HG03039 (cell line): ENCODE measurements at regions not wholly inside any gene's neighbourhood (a gene's known extent, or its start where the extent isn't known, plus 50 kb on each side); places are given as distances from the start of the nearest gene placed in this dataset.
A peak's percentile ranks its signal among the peaks of the same experiment; 100 is the strongest.

ENCODE experiments used
- ATAC-seq: cut with Tn5 transposase; IDR thresholded peaks from one replicate; pipeline ENCODE4 v1.9.1; 2021; ENCODE audit warnings: mild to moderate bottlenecking, moderate library complexity; ENCODE audit not compliant: unreplicated experiment

DNA sequence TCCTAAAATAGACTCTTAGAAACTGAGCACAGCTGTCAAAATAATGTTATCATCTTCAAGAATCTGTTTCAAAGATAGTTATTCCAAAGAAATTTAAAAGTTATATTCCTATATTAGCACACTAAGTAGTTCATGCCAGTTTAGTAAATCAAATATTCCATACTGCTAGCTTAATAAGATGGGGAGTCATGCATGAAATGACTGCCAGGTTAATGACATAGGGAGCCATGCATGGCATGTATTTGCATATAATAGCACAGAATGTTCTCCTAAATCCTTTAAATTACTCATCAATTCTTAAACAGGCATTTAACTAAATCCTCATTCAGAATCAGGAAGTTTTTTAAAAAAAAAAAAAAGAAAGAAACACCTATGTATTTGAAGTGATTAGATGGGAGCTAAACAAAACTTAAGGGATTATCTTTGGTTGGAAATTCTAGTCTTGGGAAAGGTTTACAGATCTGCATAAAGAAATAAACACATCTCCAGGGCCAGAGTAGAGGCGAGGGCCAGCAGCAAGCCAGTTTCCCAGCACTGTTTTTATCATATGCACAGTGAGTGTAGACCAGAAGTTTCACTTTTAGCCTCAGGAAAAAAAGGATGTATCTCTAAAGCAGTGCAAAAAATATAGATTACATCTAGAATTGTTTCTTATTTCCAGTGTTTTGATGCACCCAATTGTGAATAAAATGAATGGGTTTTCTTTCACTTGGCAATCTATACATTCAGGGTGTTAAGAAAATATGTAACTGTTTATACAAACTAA lies 366.4 kb upstream of the AGTR1 start:
- no peak for ATAC-seq

DNA sequence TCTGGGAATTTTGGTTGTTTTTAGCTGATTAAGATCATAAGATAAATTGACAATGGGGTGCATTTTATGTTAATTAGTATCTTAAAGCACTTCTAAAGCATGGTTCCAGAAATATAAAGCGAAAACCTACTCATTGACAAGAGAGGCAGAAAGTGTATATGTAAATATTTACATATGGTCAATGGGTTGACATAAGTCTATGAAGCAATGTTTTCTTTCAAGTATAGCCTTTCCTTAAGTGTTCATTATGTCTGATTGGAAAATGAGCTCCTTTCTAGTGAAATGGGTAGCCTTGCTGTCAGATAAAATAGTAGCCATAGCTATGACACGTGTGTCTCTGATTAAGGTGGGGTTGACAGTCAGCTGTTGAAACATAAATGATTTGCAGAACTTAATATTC lies 365.2 kb upstream of the AGTR1 start:
- no peak for ATAC-seq

GRCh38 chr3:148333091-148333490 lies 364.6 kb upstream of the AGTR1 start:
- no peak for ATAC-seq

DNA sequence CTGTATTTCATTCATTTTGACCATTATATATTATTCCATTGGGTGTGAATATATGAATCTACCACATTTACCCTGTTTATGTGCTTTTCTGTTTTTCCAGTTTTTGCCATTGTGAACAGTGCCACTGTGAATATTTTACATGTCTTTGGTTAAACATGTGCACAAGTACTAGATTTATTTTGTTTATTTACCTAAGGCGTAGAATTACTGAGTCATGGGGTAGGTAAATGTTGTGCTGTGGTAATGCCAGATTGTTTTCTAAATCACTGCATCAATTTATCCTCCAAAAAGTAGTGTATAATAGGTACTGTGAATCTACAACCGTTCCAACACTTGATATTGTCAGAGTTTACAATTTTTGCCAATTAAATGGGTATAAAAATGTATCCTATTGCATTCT lies 362.1 kb upstream of the AGTR1 start:
- no peak for ATAC-seq

DNA sequence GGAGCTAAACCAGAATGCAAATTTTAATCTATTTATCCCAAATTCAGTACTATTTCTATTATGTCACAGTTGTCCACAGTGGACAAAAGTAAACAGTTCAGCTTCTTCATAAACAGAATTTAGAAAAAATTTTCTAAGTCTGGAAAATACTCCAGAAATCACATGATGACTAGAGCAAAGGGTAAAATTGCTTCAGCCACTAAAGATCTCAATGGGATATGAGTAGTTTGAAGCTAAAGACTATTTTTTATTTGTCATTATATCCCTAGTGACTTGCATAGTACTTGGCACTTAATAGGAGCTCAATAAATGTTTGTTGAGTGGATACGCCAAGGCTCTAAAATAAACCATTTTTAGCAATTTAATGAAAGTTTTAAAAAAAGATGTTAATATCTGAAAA lies 354.3 kb upstream of the AGTR1 start:
- ATAC-seq: no peak

- no peak for ATAC-seq
These were observed 353.2 kb upstream of the AGTR1 start for GRCh38 chr3:148344521-148344920.

DNA sequence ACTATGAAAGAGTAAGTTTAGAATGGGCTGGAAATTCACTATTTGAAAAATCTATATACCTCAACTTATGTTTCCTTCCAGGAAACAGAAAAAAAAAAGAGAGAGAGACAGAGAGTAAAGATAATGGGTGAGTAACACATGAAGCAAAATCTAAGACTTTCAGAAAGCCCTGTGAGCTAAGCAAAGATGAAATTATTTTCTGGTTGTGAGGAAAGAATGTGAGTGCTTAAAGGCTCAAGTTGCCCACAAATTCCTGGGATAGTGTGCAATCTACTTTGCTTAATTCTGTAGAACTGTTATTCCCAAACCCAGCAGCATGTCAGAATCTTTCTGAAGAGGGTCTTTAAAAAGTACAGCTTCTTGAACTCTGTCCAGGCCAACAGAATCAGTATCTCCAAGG lies 337.7 kb upstream of the AGTR1 start:
- ATAC-seq: no peak

GRCh38 chr3:148366743-148367410 lies 330.8 kb upstream of the AGTR1 start:
- ATAC-seq: no peak

- ATAC-seq: no peak
These were observed 329.9 kb upstream of the AGTR1 start for GRCh38 chr3:148367756-148368155.

DNA sequence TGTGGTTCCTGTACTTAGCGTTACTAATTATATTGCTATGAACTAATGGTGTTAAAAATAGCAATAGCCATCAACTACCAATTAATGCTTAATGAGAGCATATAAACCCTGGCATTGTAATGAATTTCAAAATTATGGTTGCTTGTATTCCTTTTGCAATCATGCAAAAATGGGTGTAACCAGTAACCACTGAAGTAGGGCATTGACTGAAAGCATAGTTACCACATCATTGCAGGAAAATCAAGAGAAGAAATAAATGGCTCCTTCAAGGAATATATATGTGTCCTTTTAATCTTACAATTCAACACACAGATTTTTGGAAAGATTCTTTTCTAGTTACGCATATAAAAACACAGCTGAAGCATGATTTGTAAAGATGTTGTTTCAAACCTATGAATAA lies 328.3 kb upstream of the AGTR1 start:
- ATAC-seq: no peak

DNA sequence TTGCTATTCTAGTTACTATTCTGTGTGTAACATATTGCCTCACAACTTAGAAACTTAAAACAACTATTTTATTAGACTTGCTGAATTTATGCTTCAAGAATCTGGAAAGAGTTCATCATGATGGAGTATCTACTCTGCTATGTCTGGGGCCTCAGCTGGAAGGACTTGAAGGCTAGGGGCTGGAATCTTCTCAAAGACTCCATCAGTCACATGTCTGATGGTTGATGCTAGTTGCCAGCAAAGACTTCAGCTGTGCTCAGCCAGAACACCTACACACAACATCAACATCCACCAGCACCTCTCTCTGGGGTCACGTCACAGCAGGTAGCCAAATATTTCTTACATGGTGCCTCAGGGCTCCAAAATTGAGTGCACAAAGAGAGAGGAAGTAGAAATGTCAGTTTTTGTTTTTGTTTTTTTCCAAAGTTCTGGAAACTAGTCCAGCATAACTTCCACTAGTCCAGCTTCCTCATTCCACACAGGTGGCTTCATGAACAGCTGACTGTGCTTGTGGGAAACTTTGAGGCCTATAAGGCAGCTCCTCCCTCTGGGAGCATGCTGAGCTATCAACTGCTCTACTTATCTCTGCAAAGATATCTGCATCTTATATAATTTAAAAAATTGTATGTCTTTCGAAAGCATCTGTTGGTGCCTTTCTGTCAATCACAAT lies 325.4 kb upstream of the AGTR1 start:
- ATAC-seq: no peak

DNA sequence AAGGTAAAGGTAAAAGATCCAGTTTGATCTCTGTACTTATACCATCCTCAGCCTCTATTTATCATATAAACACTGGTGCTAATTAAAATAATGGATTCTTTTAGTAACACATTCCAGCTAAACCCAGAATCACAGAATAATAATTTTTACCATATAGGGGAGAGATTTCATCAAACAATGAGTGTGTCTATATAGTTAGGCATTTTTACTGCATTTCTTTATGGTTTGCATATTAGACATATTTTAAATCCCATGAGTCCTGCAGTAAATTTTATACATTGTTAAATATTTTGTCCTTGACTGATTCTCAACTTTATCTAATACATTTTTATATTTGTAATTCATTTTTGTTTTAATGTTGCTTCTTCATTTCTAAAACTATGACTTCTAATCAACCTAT lies 323.7 kb upstream of the AGTR1 start:
- no peak for ATAC-seq

GRCh38 chr3:148379763-148380382 lies 317.8 kb upstream of the AGTR1 start:
- ATAC-seq: peak; percentile 80

DNA sequence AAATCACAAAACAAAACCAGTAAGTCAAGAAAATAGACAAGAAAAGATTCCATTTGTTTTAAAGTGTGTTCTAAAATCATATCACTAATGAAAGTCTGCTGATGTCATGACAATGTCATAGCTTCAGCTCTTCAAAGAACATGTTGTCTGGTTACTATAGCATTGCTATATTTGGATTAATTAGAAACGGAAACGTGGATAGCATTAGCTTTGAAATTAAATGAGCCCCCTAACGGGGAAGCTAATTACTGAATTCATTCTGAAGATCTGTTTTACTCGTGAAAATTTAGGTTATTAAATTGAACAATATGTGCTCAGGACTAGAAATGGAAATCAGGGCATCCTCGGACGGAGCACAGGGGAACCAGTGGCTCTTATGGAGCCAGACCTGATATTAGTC lies 316.7 kb upstream of the AGTR1 start:
- no peak for ATAC-seq

DNA sequence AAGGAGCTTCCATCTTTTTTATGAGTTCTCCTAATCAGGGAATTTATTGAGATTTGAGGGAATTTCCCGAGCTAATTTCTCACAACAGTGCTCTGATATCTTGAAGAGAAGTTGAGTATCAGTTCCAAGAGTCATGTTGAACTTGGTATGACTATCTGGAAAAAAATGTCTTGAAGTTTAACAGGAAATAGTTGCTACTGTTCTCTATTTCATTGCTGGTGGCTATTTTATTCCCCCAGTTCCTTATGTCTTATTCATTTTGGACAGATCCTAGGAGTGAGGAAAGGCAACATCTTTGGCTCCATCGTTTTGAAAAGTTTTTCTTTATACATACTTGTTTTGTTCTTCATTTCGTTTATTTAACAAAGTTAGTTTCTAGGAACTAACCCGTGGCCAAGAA lies 307.8 kb upstream of the AGTR1 start:
- ATAC-seq: no peak

DNA sequence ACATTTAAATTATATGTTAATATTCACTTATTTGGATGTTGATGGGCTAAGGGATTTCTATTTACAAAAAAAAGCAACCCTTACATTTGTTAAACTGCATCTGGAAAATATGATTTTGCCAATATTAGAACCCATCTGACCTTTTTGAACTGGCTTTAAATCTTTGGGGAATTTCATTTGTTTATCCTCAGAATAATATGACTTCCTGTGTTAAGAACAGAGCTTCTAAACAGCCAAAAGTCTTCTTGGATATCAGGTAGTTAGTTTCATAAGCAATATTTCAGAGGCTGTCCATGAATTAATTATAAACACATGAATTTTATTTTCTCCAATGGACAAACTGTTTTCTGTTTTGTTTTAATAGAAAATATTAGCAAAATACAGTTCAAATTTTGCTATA lies 301.9 kb upstream of the AGTR1 start:
- no peak for ATAC-seq

DNA sequence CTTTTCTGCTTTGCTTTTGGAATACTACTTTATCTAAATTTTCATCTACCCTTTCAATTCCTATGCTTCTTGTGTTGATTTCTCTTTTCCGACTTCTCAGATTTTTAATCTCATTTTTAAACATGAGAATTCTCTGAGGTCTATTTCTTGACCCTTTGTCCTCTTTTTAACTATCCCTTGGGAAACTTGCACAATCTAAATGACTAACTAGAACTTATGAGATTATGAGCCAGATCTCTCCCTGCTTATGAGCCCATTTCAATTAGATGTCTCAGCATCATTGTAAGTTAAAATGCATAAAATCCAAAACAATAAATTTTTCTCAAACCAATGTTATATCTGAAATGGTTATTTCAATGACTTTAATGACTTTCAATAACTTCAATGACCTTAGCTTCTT lies 296.9 kb upstream of the AGTR1 start:
- ATAC-seq: no peak

DNA sequence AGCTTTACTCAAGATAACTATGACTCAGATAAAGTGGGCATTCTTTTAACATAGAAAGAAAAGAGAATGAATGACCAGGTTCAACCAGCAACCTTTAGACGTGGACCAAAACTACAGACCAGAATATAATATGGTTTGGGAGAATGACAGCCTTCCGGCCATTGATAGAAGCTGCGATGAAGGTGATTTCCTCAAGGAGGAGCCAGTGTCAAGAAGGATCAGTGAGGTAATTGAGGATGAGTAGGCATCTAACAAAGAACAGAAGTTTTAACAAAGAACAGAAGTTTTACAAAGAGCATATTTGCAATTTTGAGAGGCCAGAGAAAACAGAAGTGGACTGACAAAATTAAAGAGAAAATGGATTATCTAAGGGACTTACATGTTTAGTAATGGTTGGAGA lies 289.0 kb upstream of the AGTR1 start:
- no peak for ATAC-seq

- no peak for ATAC-seq
These were observed 277.5 kb upstream of the AGTR1 start for GRCh38 chr3:148420242-148420641.

GRCh38 chr3:148428862-148429605 lies 268.7 kb upstream of the AGTR1 start:
- no peak for ATAC-seq

DNA sequence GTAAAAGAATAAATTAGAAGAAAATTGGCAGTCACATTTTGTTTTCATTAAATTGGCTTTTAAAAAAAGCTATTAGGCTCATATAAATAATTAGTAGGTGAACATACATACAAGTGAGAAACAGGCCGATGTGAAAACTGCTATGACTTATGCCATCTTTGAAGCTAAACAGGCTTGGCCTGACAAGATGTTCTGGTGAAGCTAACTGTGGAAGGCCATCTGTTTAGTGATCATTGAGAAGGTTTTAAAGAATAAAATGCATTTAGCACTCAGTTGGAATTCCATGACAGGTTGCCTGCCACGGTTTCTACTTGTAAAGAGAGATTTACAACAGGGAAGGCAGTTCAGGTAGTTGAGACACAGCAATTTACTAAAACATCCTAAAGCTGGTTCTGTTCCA lies 264.0 kb upstream of the AGTR1 start:
- ATAC-seq: no peak
